H1 (cell line): ENCODE measurements at regions not wholly inside any gene's neighbourhood (a gene's known extent, or its start where the extent isn't known, plus 50 kb on each side); places are given as distances from the start of the nearest gene placed in this dataset.

Experiments used
- CTCF ChIA-PET: fragments of 300-600 bp; sonication (Branson Sonifier 250); formaldehyde crosslinking; loops from one replicate; lab custom pipeline; 2021; ENCODE audit not compliant: partially characterized antibody; lab: Charles Lee
- POLR2A ChIA-PET: fragments of 300-600 bp; sonication (Branson Sonifier 250); formaldehyde crosslinking; loops from one replicate; lab custom pipeline; 2021; ENCODE audit warnings: inconsistent platforms; ENCODE audit not compliant: partially characterized antibody; lab: Charles Lee
- DNase-seq, 2 experiments: peaks; one replicate each; pipeline versions ENCODE4 v3.0.0 to v3.0.0-alpha.2; 2010 to 2022; ENCODE audit warnings: low spot score in 2 of 2, low read depth in 1 of 2, mixed read lengths in 1 of 2
- FAIRE-seq: peaks from 2 replicates; lab custom pipeline; 2011; peaks lifted over from hg19 to GRCh38; lab: Jason Lieb, UNC
- H2AFZ ChIP-seq: 2 replicates; pipeline ENCODE4 v1.8.1; 2012; ENCODE audit warnings: low read length, inconsistent platforms
- H2AK5ac ChIP-seq: 2 replicates; pipeline ENCODE4 v1.6.1; 2013; ENCODE audit warnings: low read depth, low read length
- H2BK120ac ChIP-seq: replicated peaks from 2 replicates; pipeline ENCODE3; 2013; ENCODE audit warnings: low read depth, low read length, inconsistent platforms
- H2BK12ac ChIP-seq: 2 replicates; pipeline ENCODE4 v1.6.1; 2013; ENCODE audit warnings: low read depth, low read length
- H2BK15ac ChIP-seq: 2 replicates; pipeline ENCODE4 v1.6.1; 2013; ENCODE audit warnings: low read length
- H2BK20ac ChIP-seq: 2 replicates; pipeline ENCODE4 v1.6.1; 2013; ENCODE audit warnings: low read length
- H2BK5ac ChIP-seq: 2 replicates; pipeline ENCODE4 v1.6.1; 2013; ENCODE audit warnings: low read depth, low read length
- H3K14ac ChIP-seq: 2 replicates; pipeline ENCODE4 v1.6.1; 2013; ENCODE audit warnings: inconsistent platforms; ENCODE audit not compliant: insufficient read length
- H3K18ac ChIP-seq: 2 replicates; pipeline ENCODE4 v1.6.1; 2013; ENCODE audit warnings: low read length; ENCODE audit errors: extremely low read depth
- H3K23ac ChIP-seq: 2 replicates; pipeline ENCODE4 v1.6.1; 2013; ENCODE audit warnings: inconsistent platforms; ENCODE audit not compliant: insufficient read length
- H3K23me2 ChIP-seq: 2 replicates; pipeline ENCODE4 v1.6.1; 2013; ENCODE audit warnings: low read depth, low read length
- H3K27ac ChIP-seq: 2 replicates; pipeline ENCODE4 v1.6.1; 2011; ENCODE audit warnings: low read depth, low read length, inconsistent platforms
- H3K27me3 ChIP-seq, 4 experiments: replicated peaks in 1 of 4; 1 replicate in 1 of 4; 2 replicates in 3 of 4; pipeline versions ENCODE4 v1.6.1 to v1.8.1; 2011 to 2013; ENCODE audit warnings: low read length in 3 of 4, mild to moderate bottlenecking in 3 of 4, inconsistent platforms in 2 of 4, mixed read lengths in 2 of 4, moderate library complexity in 1 of 4; ENCODE audit not compliant: control insufficient read depth in 3 of 4, insufficient read depth in 3 of 4; ENCODE audit errors: extremely low read depth in 1 of 4
- H3K36me3 ChIP-seq, 4 experiments: 2 replicates each; pipeline versions ENCODE4 v1.6.1 to v1.8.1; 2011 to 2013; ENCODE audit warnings: mild to moderate bottlenecking in 4 of 4, low read length in 3 of 4, moderate library complexity in 2 of 4, control low read depth in 1 of 4, inconsistent platforms in 1 of 4; ENCODE audit not compliant: insufficient read depth in 4 of 4, control insufficient read depth in 2 of 4
- H3K4ac ChIP-seq: replicated peaks from 2 replicates; pipeline ENCODE3; 2013; ENCODE audit warnings: low read length, low read depth, mixed read lengths, inconsistent platforms; ENCODE audit not compliant: insufficient read length
- H3K4me1 ChIP-seq, 4 experiments: replicated peaks in 1 of 4; 1 replicate in 1 of 4; 2 replicates in 3 of 4; pipeline versions ENCODE4 v1.6.1 to v1.8.1; 2011 to 2013; ENCODE audit warnings: low read length in 3 of 4, inconsistent platforms in 2 of 4, mixed read lengths in 1 of 4; ENCODE audit not compliant: insufficient read depth in 4 of 4, control insufficient read depth in 3 of 4
- H3K4me2 ChIP-seq, 2 experiments: 2 replicates each; pipeline versions ENCODE4 v1.6.1 to v1.8.1; 2011 to 2013; ENCODE audit warnings: low read depth in 2 of 2, low read length in 2 of 2, control low read depth in 1 of 2, inconsistent platforms in 1 of 2, mild to moderate bottlenecking in 1 of 2; ENCODE audit not compliant: insufficient read depth in 1 of 2
- H3K4me3 ChIP-seq, 4 experiments: fragments of 200-600, 300-600 bp in 1 of 4; sonication (generic), shearing (Covaris generic), sonication (Bioruptor Twin) in 1 of 4; 2 replicates each; pipeline versions ENCODE4 v1.5.1 to v1.8.1; 2011 to 2016; ENCODE audit warnings: low read length in 4 of 4, low read depth in 3 of 4, control low read depth in 2 of 4, inconsistent platforms in 2 of 4, mild to moderate bottlenecking in 2 of 4, mixed read lengths in 1 of 4, moderate library complexity in 1 of 4; ENCODE audit not compliant: insufficient read depth in 2 of 4; ENCODE audit errors: extremely low read depth in 1 of 4
- H3K56ac ChIP-seq: replicated peaks from 2 replicates; pipeline ENCODE3; 2013; ENCODE audit warnings: low read depth, mild to moderate bottlenecking, mixed read lengths, low read length, inconsistent platforms; ENCODE audit not compliant: insufficient read length
- H3K79me1 ChIP-seq: 2 replicates; pipeline ENCODE4 v1.6.1; 2013; ENCODE audit warnings: low read depth, low read length, control low read depth
- H3K79me2 ChIP-seq, 2 experiments: 2 replicates each; pipeline versions ENCODE4 v1.6.1 to v1.8.1; 2012 to 2013; ENCODE audit warnings: low read length in 2 of 2, mild to moderate bottlenecking in 2 of 2, inconsistent platforms in 1 of 2; ENCODE audit not compliant: insufficient read depth in 2 of 2, control insufficient read depth in 1 of 2
- H3K9ac ChIP-seq, 4 experiments: replicated peaks in 1 of 4; 1 replicate in 1 of 4; 2 replicates in 3 of 4; pipeline versions ENCODE4 v1.6.1 to v1.8.1; 2011 to 2013; ENCODE audit warnings: low read depth in 3 of 4, low read length in 3 of 4, control low read depth in 2 of 4, mild to moderate bottlenecking in 2 of 4, moderate library complexity in 2 of 4, inconsistent platforms in 1 of 4; ENCODE audit errors: extremely low read depth in 1 of 4
- H3K9me3 ChIP-seq, 2 experiments: 2 replicates each; pipeline versions ENCODE4 v1.6.1 to v1.8.1; 2012 to 2013; ENCODE audit warnings: mild to moderate bottlenecking in 2 of 2, moderate library complexity in 2 of 2, control low read depth in 1 of 2, inconsistent platforms in 1 of 2, low read depth in 1 of 2, low read length in 1 of 2, mixed read lengths in 1 of 2; ENCODE audit not compliant: insufficient read depth in 2 of 2
- H4K20me1 ChIP-seq, 2 experiments: replicated peaks in 1 of 2; 2 replicates each; pipeline versions ENCODE3 to v1.8.1; 2011 to 2013; ENCODE audit warnings: inconsistent platforms in 2 of 2, low read length in 2 of 2, mild to moderate bottlenecking in 1 of 2; ENCODE audit not compliant: insufficient read depth in 2 of 2, control insufficient read depth in 1 of 2
- H4K5ac ChIP-seq: 2 replicates; pipeline ENCODE4 v1.6.1; 2013; ENCODE audit warnings: low read length, low read depth, mixed read lengths, inconsistent platforms; ENCODE audit not compliant: insufficient read length
- H4K8ac ChIP-seq: 2 replicates; pipeline ENCODE4 v1.8.0; 2013; ENCODE audit warnings: mild to moderate bottlenecking, moderate library complexity, low read length, inconsistent platforms; ENCODE audit not compliant: insufficient read depth; ENCODE audit errors: extremely low read depth
- H4K91ac ChIP-seq: replicated peaks from 2 replicates; pipeline ENCODE3; 2013; ENCODE audit warnings: low read length, mixed read lengths, inconsistent platforms; ENCODE audit not compliant: insufficient read length
- CHD2 ChIP-seq: IDR thresholded peaks from 2 replicates; pipeline ENCODE4 v1.6.1; 2012; ENCODE audit warnings: low read length, improper control_type of control experiment
- HDAC2 ChIP-seq, 2 experiments: fragments of 300-600 bp in 1 of 2; sonication (generic) in 1 of 2; IDR thresholded peaks; 2 replicates each; pipeline ENCODE4 v1.6.1; 2011 to 2012; ENCODE audit warnings: low read depth in 2 of 2, low read length in 2 of 2, mild to moderate bottlenecking in 2 of 2, moderate library complexity in 2 of 2, borderline replicate concordance in 1 of 2, inconsistent platforms in 1 of 2
- JUN ChIP-seq: IDR thresholded peaks from 2 replicates; pipeline ENCODE4 v1.6.1; 2011; ENCODE audit warnings: low read depth, mild to moderate bottlenecking, improper control_type of control experiment, low read length
- KDM1A ChIP-seq: fragments of 200-600, 300-600 bp; sonication (generic); IDR thresholded peaks from 2 replicates; pipeline ENCODE4 v1.7.1; 2016; ENCODE audit warnings: mild to moderate bottlenecking, low read length, borderline replicate concordance
- PHF8 ChIP-seq: fragments of 200-600 bp; sonication (generic); conservative IDR thresholded peaks from 2 replicates; pipeline ENCODE4 v1.7.1; 2012; ENCODE audit warnings: low read depth, mild to moderate bottlenecking, inconsistent platforms, low read length, moderate library complexity
- RAD21 ChIP-seq, 2 experiments: IDR thresholded peaks in 1 of 2; conservative IDR thresholded peaks in 1 of 2; 2 replicates each; pipeline ENCODE4 v1.6.1; 2011; ENCODE audit warnings: low read depth in 2 of 2, low read length in 2 of 2, improper control_type of control experiment in 1 of 2, inconsistent platforms in 1 of 2, mild to moderate bottlenecking in 1 of 2, moderate library complexity in 1 of 2
- RNF2 ChIP-seq: fragments of 200-900, 300-1000 bp; sonication (generic); IDR thresholded peaks from 2 replicates; pipeline ENCODE4 v1.7.1; 2016; ENCODE audit warnings: borderline replicate concordance, low read depth, mild to moderate bottlenecking, antibody characterized with exemption, low read length; ENCODE audit not compliant: poor library complexity, severe bottlenecking; ENCODE audit errors: missing control alignments
- SP1 ChIP-seq: IDR thresholded peaks from 2 replicates; pipeline ENCODE4 v1.6.1; 2011; ENCODE audit warnings: low read depth, low read length
- SUZ12 ChIP-seq: fragments of 200-600 bp; sonication (generic); IDR thresholded peaks from 2 replicates; pipeline ENCODE4 v1.6.1; 2012; ENCODE audit warnings: mild to moderate bottlenecking, inconsistent platforms, low read length, moderate library complexity, mixed read lengths
- WGBS, 2 experiments: shearing (Covaris generic) in 1 of 2; methylation state at CpG; one replicate each; pipeline versions ENCODE4 v1.1.6 to v1.1.7; 2013 to 2015; ENCODE audit warnings: low lambda C conversion rate in 2 of 2, mixed read lengths in 2 of 2, inconsistent platforms in 1 of 2, low coverage in 1 of 2, missing lambda C conversion rate in 1 of 2; ENCODE audit not compliant: insufficient replicate concordance in 2 of 2, insufficient coverage in 1 of 2, insufficient read length in 1 of 2; ENCODE audit errors: extremely low coverage in 1 of 2, missing lambda C conversion rate in 1 of 2; 5-methylcytosine and 5-hydroxymethylcytosine counted together

DNA sequence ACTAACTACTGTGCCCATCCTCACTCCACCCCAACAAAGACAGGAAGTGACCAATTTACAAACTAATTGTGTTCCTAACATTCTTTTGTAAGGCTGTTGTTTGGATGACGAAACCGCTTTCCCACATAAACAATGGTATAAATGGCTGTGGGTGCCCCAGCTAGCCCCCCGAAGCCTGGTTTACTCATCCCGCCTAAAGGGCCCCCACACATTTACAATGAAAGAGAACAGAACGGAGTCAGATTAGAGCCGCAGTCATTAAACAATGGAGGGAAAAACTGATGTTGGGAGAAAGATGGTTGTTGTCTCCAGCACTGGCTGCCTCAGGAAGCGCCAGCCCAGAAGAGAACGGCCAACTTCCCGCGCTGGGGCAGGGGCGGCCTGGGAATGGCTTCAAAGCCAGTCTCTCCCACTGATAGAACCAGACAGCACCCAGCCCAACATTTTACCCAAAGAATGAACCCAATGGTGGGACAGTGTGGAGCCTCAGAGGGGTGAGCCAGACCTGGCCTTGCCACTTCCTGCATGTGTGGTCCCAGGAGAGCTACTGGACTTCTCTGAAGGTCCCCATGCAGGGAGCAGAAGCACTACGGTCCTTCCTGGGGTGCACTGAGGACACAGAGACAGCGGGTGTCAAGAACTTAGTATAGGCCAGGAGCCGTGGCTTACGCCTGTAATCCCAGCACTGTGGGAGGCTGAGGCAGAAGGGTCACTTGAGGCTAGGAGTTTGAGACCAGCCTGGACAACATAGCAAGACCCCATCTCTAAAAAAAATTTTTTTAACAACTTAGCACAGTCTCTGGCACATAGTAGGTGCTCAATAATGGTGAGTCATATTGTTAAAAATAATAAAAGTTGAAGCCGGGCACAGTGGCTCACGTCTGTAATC lies 75.8 kb upstream of the GATA2 start:
- Histone ChIP-seq H3K79me2 (no peaks in the 10 kb centered on the region), H3K79me1 (no peaks in the 10 kb centered on the region), H3K4me3 (no peak overlapping the region; a peak in 1 of 8 replicates), H2BK12ac (peak overlapping the region; percentile 98), H3K23ac (no peak overlapping the region), H2BK20ac (peak overlapping the region; percentile 98; the same call in 1 of the 2 replicates), H3K4me1 (peaks cover 6 to 10% (median 8%) of the 10 kb centered on the region in 4 experiments; a peak in 6 of 7 replicates), H2AFZ (peak overlapping the region; percentile 2; the same call in 1 of the 2 replicates), H3K56ac (no peak overlapping the region), H2BK120ac (peak overlapping the region; percentile 44), H3K14ac (no peak overlapping the region), H3K4ac (peak overlapping the region; percentile 92), H3K9ac (no peak overlapping the region; a peak in 3 of 7 replicates), H3K9me3 (no peaks in the 10 kb centered on the region), H3K4me2 (peak overlapping the region; percentile 19 to 51; a peak in 3 of 4 replicates), H4K5ac (peak overlapping the region; percentile 24), H2AK5ac (peak overlapping the region; percentile 83), H4K20me1 (no peaks in the 10 kb centered on the region), H2BK15ac (0 out of 2 replicates have a peak overlapping the region, but pooled peaks have one; percentile 81), H4K8ac (peak overlapping the region; percentile 75; the same call in 1 of the 2 replicates), H4K91ac (peak overlapping the region; percentile 87), H2BK5ac (peak overlapping the region; percentile 99; the same call in 1 of the 2 replicates), H3K18ac (peak overlapping the region; percentile 36), H3K23me2 (no peaks in the 10 kb centered on the region), H3K27ac (peak overlapping the region; percentile 82), H3K27me3 (no peaks in the 10 kb centered on the region; a peak in 1 of 7 replicates), H3K36me3 (no peaks in the 10 kb centered on the region)
- ChIA-PET POLR2A (interaction anchor here (1.1 kb wide), 1 partner anchor 136 kb away, joined by 5 read pairs; no protein-coding TSS in a partner anchor), CTCF (interaction anchor here (1.7 to 2.4 kb wide), 7 partner anchors 11 to 209 kb away, joined by 4 to 12 read pairs (median 7); no protein-coding TSS in a partner anchor)
- DNase-seq (peak in 1 of 2 experiments; percentile 59), FAIRE-seq (peak; percentile 68)
- 51% methylated on average over 17 of the region's 17 CpGs; no CpG with 5 or more reads in 1 of the 2 experiments for WGBS, 2 experiments
- TF ChIP-seq KDM1A: peak; percentile 82
- no peak for TF ChIP-seq PHF8
- 0 out of 2 replicates have a peak, but pooled peaks have one; percentile 44 for TF ChIP-seq SP1
- TF ChIP-seq RAD21 (IDR thresholded peaks at IDR 0.05 in 1 of 2, conservative IDR thresholded peaks at IDR 0.05 in 1 of 2; ENCODE audit: low read depth in 2 of 2, low read length in 2 of 2): no peak
- no peak for TF ChIP-seq RNF2
- no peak for TF ChIP-seq HDAC2 (IDR thresholded peaks at IDR 0.05; ENCODE audit: borderline replicate concordance in 1 of 2, low read depth in 2 of 2, low read length in 2 of 2)
- no peak for TF ChIP-seq CHD2
- 0 out of 2 replicates have a peak, but pooled peaks have one; percentile 38 for TF ChIP-seq JUN
- no peak for TF ChIP-seq SUZ12
